SJSA1 (cell line): ENCODE measurements at regions not wholly inside any gene's neighbourhood (a gene's known extent, or its start where the extent isn't known, plus 50 kb on each side); places are given as distances from the start of the nearest gene placed in this dataset.

Experiments used
- DNase-seq, 2 experiments: peaks; one replicate each; pipeline ENCODE4 v3.0.0-alpha.2; 2015 to 2020; ENCODE audit warnings: low spot score in 2 of 2, low read depth in 1 of 2
- H3K27ac ChIP-seq: fragments of 250-450 bp; sonication (Bioruptor Pico); 2 replicates; pipeline ENCODE4 v1.5.1; 2020; ENCODE audit warnings: mild to moderate bottlenecking, moderate library complexity
- H3K27me3 ChIP-seq: fragments of 250-450 bp; sonication (Bioruptor Pico); replicated peaks from 2 replicates; pipeline ENCODE4 v1.5.1; 2020; ENCODE audit warnings: mild to moderate bottlenecking, moderate library complexity
- H3K36me3 ChIP-seq: fragments of 250-450 bp; sonication (Bioruptor Pico); 2 replicates; pipeline ENCODE4 v1.5.1; 2020; ENCODE audit warnings: mild to moderate bottlenecking
- H3K4me1 ChIP-seq: fragments of 250-450 bp; sonication (Bioruptor Pico); replicated peaks from 2 replicates; pipeline ENCODE4 v1.6.1; 2021; ENCODE audit warnings: mild to moderate bottlenecking
- H3K4me3 ChIP-seq: fragments of 250-450 bp; sonication (Bioruptor Pico); 2 replicates; pipeline ENCODE4 v1.5.1; 2020; ENCODE audit warnings: mild to moderate bottlenecking
- H3K9me3 ChIP-seq: fragments of 250-450 bp; sonication (Bioruptor Pico); replicated peaks from 2 replicates; pipeline ENCODE4 v1.5.1; 2020; ENCODE audit warnings: mild to moderate bottlenecking

DNA sequence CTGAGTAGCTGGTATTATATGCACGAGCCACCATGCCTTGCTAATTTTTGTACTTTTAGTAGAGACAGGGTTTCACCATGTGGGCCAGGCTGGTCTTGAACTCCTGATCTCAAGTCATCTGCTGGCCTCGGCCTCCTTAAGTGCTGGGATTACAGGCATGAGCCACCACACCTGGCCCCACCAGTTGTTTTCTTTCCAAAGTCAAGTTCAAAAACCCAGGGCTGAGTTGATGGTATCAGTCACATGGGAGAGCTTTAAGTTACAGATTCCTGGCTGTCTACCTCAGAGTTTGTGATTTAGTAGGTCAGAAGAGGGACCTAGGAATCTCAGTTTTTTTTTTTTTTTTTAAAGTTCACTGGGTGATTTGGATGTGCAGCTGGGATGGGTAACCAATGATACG is 107.7 kb downstream of the SCP2D1 start:
- Histone ChIP-seq H3K27me3 (no peaks in the 10 kb centered on the region), H3K9me3 (no peaks in the 10 kb centered on the region), H3K4me3 (no peak overlapping the region), H3K36me3 (no peaks in the 10 kb centered on the region), H3K4me1 (no peaks in the 10 kb centered on the region), H3K27ac (no peak overlapping the region)
- DNase-seq = no peak

DNA sequence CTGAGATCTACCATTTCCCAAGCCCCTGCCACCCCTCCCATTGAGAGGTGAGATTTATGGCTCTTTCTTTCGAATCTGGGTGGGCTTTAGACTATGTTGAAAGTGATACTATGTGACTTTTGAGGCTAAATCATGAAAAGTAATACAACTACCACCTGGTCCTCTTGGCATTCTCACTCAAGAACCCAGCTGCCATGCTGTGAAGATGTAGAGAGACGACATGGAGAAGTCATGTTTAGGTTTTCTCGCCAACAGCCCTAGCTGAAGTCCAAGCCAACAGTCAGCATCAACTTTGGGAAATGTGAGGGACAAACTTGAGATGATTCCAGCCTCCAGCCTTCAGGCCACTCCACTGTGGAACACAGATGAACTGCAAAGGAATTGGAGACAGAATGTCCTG is 108.7 kb downstream of the SCP2D1 start:
- no peak for DNase-seq
- no peaks in the 10 kb centered on the region for H3K4me1 ChIP-seq

GRCh38 chr20:18922898-18923297 is 109.3 kb downstream of the SCP2D1 start:
- Histone ChIP-seq H3K36me3 (no peaks in the 10 kb centered on the region), H3K27me3 (no peaks in the 10 kb centered on the region), H3K4me1 (no peaks in the 10 kb centered on the region), H3K9me3 (no peaks in the 10 kb centered on the region), H3K4me3 (no peak overlapping the region), H3K27ac (no peak overlapping the region)
- no peak for DNase-seq

More for the DNA sequence above, 108.7 kb downstream of the SCP2D1 start:
- H3K36me3 ChIP-seq = no peaks in the 10 kb centered on the region
- no peaks in the 10 kb centered on the region for H3K9me3 ChIP-seq
- H3K27ac ChIP-seq = no peak overlapping the region
- no peak overlapping the region for H3K4me3 ChIP-seq
- no peaks in the 10 kb centered on the region for H3K27me3 ChIP-seq

- Histone ChIP-seq H3K36me3 (no peaks in the 10 kb centered on the region), H3K4me3 (no peak overlapping the region), H3K27me3 (no peaks in the 10 kb centered on the region), H3K9me3 (no peaks in the 10 kb centered on the region), H3K4me1 (no peaks in the 10 kb centered on the region), H3K27ac (no peak overlapping the region)
- no peak for DNase-seq
These were observed 113.4 kb downstream of the SCP2D1 start for GRCh38 chr20:18926965-18927364.

DNA sequence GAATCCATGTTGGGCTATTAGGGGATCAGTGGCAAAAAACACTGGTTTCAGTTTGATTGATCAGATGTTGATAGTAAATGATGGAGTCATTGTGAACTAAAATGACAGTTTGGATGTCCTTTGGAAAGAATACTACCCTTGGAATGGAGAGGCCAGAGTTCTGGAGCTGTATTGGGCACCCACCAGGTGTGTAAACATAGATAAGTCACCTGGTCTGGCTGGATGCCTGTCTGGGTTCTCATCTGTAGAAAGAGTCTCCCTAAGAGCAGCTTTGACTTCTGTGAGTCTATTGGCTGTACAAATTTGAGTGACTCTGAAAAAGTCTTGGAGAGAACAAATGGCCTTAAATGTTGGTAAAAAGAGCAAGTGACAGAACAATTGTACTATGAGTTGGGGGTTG is 115.0 kb downstream of the SCP2D1 start:
- Histone ChIP-seq H3K27ac (no peak overlapping the region), H3K4me1 (no peaks in the 10 kb centered on the region), H3K9me3 (no peaks in the 10 kb centered on the region), H3K27me3 (no peaks in the 10 kb centered on the region), H3K4me3 (no peak overlapping the region), H3K36me3 (no peaks in the 10 kb centered on the region)
- no peak for DNase-seq

DNA sequence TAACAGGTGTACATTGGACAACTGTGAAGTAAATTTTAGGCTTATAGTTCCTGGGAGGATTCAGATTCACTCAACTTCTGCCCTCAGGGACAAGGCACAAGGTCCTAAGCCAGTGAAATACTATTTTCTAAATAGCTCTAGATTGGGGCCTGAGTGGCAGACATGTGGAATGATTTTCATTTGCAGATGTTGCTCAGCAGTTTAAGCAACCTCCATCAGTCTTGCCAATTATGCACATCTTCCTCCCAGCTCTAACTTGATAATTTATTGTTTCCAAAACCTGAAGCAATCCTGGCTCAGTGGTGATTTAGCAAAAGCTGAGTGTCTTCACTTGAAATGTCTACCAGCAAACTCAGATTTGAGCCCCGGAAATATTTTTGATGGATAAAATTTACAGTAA is 116.2 kb downstream of the SCP2D1 start:
- Histone ChIP-seq H3K4me3 (no peak overlapping the region), H3K4me1 (no peaks in the 10 kb centered on the region), H3K27me3 (no peaks in the 10 kb centered on the region), H3K9me3 (no peaks in the 10 kb centered on the region), H3K27ac (no peak overlapping the region), H3K36me3 (no peaks in the 10 kb centered on the region)
- no peak for DNase-seq

GRCh38 chr20:18943542-18943941 is 130.0 kb downstream of the SCP2D1 start:
- no peaks in the 10 kb centered on the region for H3K4me1 ChIP-seq
- no peak overlapping the region for H3K4me3 ChIP-seq
- no peaks in the 10 kb centered on the region for H3K9me3 ChIP-seq
- H3K36me3 ChIP-seq = no peaks in the 10 kb centered on the region
- H3K27ac ChIP-seq = no peak overlapping the region
- DNase-seq = no peak
- H3K27me3 ChIP-seq = no peaks in the 10 kb centered on the region

DNA sequence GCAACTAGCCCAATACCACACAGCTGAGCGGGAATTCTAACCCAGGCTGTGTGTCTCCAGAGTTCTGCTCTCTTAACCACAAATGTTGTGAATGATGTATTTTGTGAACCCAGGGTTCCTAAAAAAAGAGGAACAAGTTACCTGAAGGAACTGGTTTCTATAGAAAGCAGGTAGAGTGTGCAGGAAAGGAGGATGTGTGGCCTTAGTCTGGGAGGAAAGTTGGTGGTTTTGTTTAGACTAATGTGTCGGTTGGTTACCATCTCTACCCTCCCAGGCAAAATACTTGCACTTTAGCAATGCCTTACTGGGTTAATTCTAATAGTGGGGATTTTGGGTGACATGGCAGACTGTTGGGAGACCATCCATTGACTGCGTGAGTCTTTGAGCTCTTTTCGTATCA is 143.3 kb downstream of the SCP2D1 start:
- Histone ChIP-seq H3K4me1 (no peaks in the 10 kb centered on the region), H3K4me3 (no peak overlapping the region), H3K27me3 (no peaks in the 10 kb centered on the region), H3K36me3 (no peaks in the 10 kb centered on the region), H3K27ac (no peak overlapping the region), H3K9me3 (no peaks in the 10 kb centered on the region; the same call in 1 of the 2 replicates)
- DNase-seq = no peak

DNA sequence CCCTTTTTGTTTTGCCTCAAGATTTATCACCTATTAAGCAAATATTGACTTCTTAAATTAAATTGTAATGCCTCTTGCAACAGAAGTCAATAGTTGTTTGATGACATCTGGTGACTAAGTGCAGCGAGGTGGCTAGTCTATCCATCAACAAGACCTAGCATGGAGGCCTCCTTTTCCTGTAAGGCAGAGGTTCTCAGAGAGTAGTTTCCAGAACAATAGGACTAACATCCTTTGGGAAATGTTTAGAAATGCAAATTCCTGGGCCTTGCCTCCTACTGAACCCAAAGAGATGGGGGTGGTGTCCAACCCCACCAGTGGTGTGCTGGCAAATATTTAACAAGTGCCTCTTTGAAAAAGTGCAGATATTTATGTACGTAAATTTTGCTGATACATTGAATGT is 143.7 kb downstream of the SCP2D1 start:
- H3K4me3 ChIP-seq = no peak overlapping the region
- no peaks in the 10 kb centered on the region for H3K27me3 ChIP-seq
- no peaks in the 10 kb centered on the region; the same call in 1 of the 2 replicates for H3K9me3 ChIP-seq
- H3K4me1 ChIP-seq = no peaks in the 10 kb centered on the region
- H3K27ac ChIP-seq = no peak overlapping the region
- DNase-seq = no peak
- H3K36me3 ChIP-seq = no peaks in the 10 kb centered on the region

GRCh38 chr20:18971121-18971520 is 157.5 kb downstream of the SCP2D1 start:
- no peak for DNase-seq
- no peaks in the 10 kb centered on the region for H3K27me3 ChIP-seq
- H3K9me3 ChIP-seq = no peaks in the 10 kb centered on the region
- no peak overlapping the region for H3K4me3 ChIP-seq
- no peaks in the 10 kb centered on the region for H3K36me3 ChIP-seq
- no peaks in the 10 kb centered on the region for H3K4me1 ChIP-seq
- no peak overlapping the region for H3K27ac ChIP-seq

GRCh38 chr20:18971574-18971973 is 158.0 kb downstream of the SCP2D1 start:
- Histone ChIP-seq H3K9me3 (no peaks in the 10 kb centered on the region), H3K27ac (no peak overlapping the region), H3K36me3 (no peaks in the 10 kb centered on the region), H3K4me3 (no peak overlapping the region), H3K27me3 (no peaks in the 10 kb centered on the region), H3K4me1 (no peaks in the 10 kb centered on the region)
- DNase-seq = no peak

DNA sequence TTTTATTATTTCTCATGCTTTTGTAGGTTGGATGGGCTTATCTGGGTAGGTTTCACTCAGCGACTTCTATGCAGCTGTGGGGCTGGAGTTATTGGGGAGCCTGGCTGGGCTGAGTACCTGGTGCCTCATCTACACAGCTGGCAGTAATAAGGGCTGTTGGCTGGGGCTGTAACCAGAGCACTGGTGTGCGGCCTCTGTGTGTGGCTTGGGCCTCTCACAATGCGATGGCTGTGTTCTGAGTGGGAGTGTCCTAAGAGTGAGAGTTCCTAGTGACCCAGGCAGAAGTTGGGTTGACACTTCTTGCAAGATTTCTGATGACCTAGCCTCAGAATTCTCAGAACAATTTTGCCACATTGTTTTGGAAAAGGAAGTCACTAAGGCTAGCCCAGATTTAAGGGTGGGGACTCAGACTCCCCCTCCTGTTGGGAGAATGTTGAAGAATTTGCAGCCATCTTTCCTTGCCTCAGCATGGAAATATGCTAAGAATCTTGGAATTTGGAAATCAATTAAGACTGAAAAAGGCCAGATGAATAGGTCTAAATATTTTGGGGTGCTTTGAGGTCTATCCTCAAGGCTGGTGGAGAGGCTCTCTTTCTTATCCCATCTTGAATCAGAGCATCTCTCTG is 158.8 kb downstream of the SCP2D1 start:
- no peak for DNase-seq
- Histone ChIP-seq H3K4me1 (no peaks in the 10 kb centered on the region), H3K27me3 (no peaks in the 10 kb centered on the region), H3K9me3 (no peaks in the 10 kb centered on the region), H3K36me3 (no peaks in the 10 kb centered on the region), H3K27ac (no peak overlapping the region), H3K4me3 (no peak overlapping the region)

- Histone ChIP-seq H3K4me1 (no peaks in the 10 kb centered on the region), H3K4me3 (no peak overlapping the region), H3K27ac (no peak overlapping the region), H3K27me3 (no peaks in the 10 kb centered on the region), H3K36me3 (no peaks in the 10 kb centered on the region), H3K9me3 (no peaks in the 10 kb centered on the region)
- DNase-seq = no peak
These were observed 160.1 kb downstream of the SCP2D1 start for GRCh38 chr20:18973529-18974173.

DNA sequence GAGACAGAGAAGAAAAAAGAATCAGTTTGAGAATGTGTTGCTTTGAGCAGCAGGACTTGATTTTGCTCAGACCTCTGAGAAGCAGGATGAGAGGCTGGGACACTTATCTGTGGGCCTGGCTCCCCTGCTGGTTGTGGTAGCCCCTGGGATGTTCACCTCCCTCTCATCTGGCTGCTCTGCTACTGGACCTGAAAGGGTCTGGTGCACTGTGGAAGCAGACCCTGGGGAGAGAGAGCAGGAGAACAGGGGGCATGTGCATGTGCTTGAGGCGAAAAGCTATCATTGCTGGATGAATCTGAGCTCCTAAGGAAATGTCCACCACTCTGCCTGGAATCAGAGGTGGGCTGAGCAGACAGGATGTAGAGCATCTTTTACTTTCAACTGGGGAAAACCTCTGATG is 161.1 kb downstream of the SCP2D1 start:
- no peaks in the 10 kb centered on the region for H3K27me3 ChIP-seq
- no peak overlapping the region for H3K27ac ChIP-seq
- H3K4me3 ChIP-seq = no peak overlapping the region
- no peak for DNase-seq
- H3K9me3 ChIP-seq = no peaks in the 10 kb centered on the region
- no peaks in the 10 kb centered on the region for H3K36me3 ChIP-seq
- H3K4me1 ChIP-seq = no peaks in the 10 kb centered on the region

- no peak for DNase-seq
- Histone ChIP-seq H3K4me1 (no peaks in the 10 kb centered on the region), H3K36me3 (no peaks in the 10 kb centered on the region), H3K4me3 (no peak overlapping the region), H3K27ac (no peak overlapping the region), H3K9me3 (no peaks in the 10 kb centered on the region), H3K27me3 (no peaks in the 10 kb centered on the region)
These were observed 163.9 kb downstream of the SCP2D1 start for GRCh38 chr20:18977441-18977840.
